SK-N-SH (cell line): ENCODE measurements at regions not wholly inside any gene's neighbourhood (a gene's known extent, or its start where the extent isn't known, plus 50 kb on each side); places are given as distances from the start of the nearest gene placed in this dataset.

Source experiments
- CTCF ChIA-PET: fragments of 300-600, 350-600 bp; formaldehyde crosslinking; extraction: SDS; loops from one replicate; lab custom pipeline; 2021; lab: Yijun Ruan, JAX
- POLR2A ChIA-PET: fragments of 350-600 bp; sonication (Branson Sonifier 250); formaldehyde crosslinking; extraction: SDS; loops from one replicate; lab custom pipeline; 2020; ENCODE audit warnings: antibody characterized with exemption, inconsistent platforms; lab: Yijun Ruan, JAX
- DNase-seq: peaks from one replicate; pipeline ENCODE4 v3.0.0; 2012
- H2AFZ ChIP-seq: fragments of 200-600 bp; sonication (generic); 2 replicates; pipeline ENCODE4 v1.8.1; 2016; ENCODE audit warnings: antibody characterized with exemption, mild to moderate bottlenecking, low read depth
- H3F3A ChIP-seq: fragments of 200-600 bp; sonication (generic); replicated peaks from 2 replicates; pipeline ENCODE3; 2016; ENCODE audit warnings: antibody characterized with exemption, mild to moderate bottlenecking; ENCODE audit not compliant: insufficient read depth
- H3K27ac ChIP-seq, 2 experiments: fragments of 200-500 bp in 1 of 2; fragments of 200-600 bp in 1 of 2; sonication (Bioruptor generic) in 1 of 2; sonication (generic), shearing (Covaris generic) in 1 of 2; 2 replicates each; pipeline versions ENCODE4 v1.5.1 to v1.6.1; 2014 to 2016; ENCODE audit warnings: low read depth in 2 of 2, inconsistent platforms in 1 of 2, low read length in 1 of 2, mild to moderate bottlenecking in 1 of 2, mixed read lengths in 1 of 2
- H3K27me3 ChIP-seq: fragments of 200-600 bp; sonication (generic), shearing (Covaris generic); 2 replicates; pipeline ENCODE4 v1.6.1; 2016; ENCODE audit warnings: mixed run types; ENCODE audit not compliant: insufficient read depth
- H3K36me3 ChIP-seq, 2 experiments: fragments of 200-500 bp in 1 of 2; fragments of 200-600 bp in 1 of 2; sonication (Bioruptor generic) in 1 of 2; sonication (generic) in 1 of 2; replicated peaks in 1 of 2; 2 replicates each; pipeline versions ENCODE3 to v1.5.1; 2014 to 2016; ENCODE audit warnings: low read length in 1 of 2, mild to moderate bottlenecking in 1 of 2; ENCODE audit not compliant: insufficient read depth in 2 of 2, control insufficient read depth in 1 of 2
- H3K4me1 ChIP-seq, 2 experiments: fragments of 200-500 bp in 1 of 2; fragments of 200-600 bp in 1 of 2; sonication (Bioruptor generic) in 1 of 2; sonication (generic), shearing (Covaris generic) in 1 of 2; 2 replicates each; pipeline versions ENCODE4 v1.5.1 to v1.6.1; 2014 to 2016; ENCODE audit warnings: low read depth in 1 of 2, low read length in 1 of 2, mixed run types in 1 of 2; ENCODE audit not compliant: insufficient read depth in 2 of 2, control insufficient read depth in 1 of 2
- H3K4me2 ChIP-seq: fragments of 200-600 bp; sonication (generic), shearing (Covaris generic); 2 replicates; pipeline ENCODE4 v1.6.1; 2017; ENCODE audit warnings: mixed run types
- H3K4me3 ChIP-seq, 2 experiments: fragments of 200-500 bp in 1 of 2; fragments of 200-600 bp in 1 of 2; sonication (Bioruptor generic) in 1 of 2; sonication (generic), shearing (Covaris generic) in 1 of 2; 2 replicates each; pipeline versions ENCODE4 v1.5.1 to v1.8.1; 2014 to 2016; ENCODE audit warnings: low read depth in 2 of 2, inconsistent platforms in 1 of 2, low read length in 1 of 2, mild to moderate bottlenecking in 1 of 2, mixed read lengths in 1 of 2, moderate library complexity in 1 of 2
- H3K79me2 ChIP-seq: fragments of 200-600 bp; sonication (generic); 2 replicates; pipeline ENCODE4 v1.8.1; 2017; ENCODE audit warnings: mild to moderate bottlenecking; ENCODE audit not compliant: insufficient read depth
- H3K9ac ChIP-seq: fragments of 200-600 bp; sonication (generic); 2 replicates; pipeline ENCODE4 v1.6.1; 2017; ENCODE audit warnings: mixed run types
- H3K9me2 ChIP-seq: fragments of 200-600 bp; sonication (generic); 2 replicates; pipeline ENCODE4 v1.6.1; 2017; ENCODE audit warnings: mixed run types
- H3K9me3 ChIP-seq: fragments of 200-600 bp; sonication (generic); 2 replicates; pipeline ENCODE4 v1.6.1; 2017; ENCODE audit warnings: mixed run types, mild to moderate bottlenecking, moderate library complexity
- H4K20me1 ChIP-seq: fragments of 200-600 bp; sonication (generic); 2 replicates; pipeline ENCODE4 v1.6.1; 2017; ENCODE audit warnings: mild to moderate bottlenecking, mixed run types; ENCODE audit not compliant: insufficient read depth
- CTCF ChIP-seq: fragments of 200-600 bp; sonication (generic); IDR thresholded peaks from 2 replicates; pipeline ENCODE4 v1.6.1; 2017; ENCODE audit warnings: antibody characterized with exemption, mild to moderate bottlenecking, moderate library complexity
- FOXM1 ChIP-seq: IDR thresholded peaks from 2 replicates; pipeline ENCODE4 v1.4.0; 2012; ENCODE audit warnings: low read depth, mild to moderate bottlenecking
- JUND ChIP-seq: IDR thresholded peaks from 2 replicates; pipeline ENCODE4 v1.4.0; 2012
- MXI1 ChIP-seq: IDR thresholded peaks from 2 replicates; pipeline ENCODE4 v1.6.1; 2012; ENCODE audit warnings: mild to moderate bottlenecking, low read depth, low read length, improper control_type of control experiment
- PBX3 ChIP-seq: IDR thresholded peaks from 2 replicates; pipeline ENCODE4; 2012
- RCOR1 ChIP-seq: fragments of 150-350 bp; IDR thresholded peaks from 2 replicates; pipeline ENCODE4 v1.6.1; 2017; ENCODE audit warnings: antibody characterized with exemption, low read length
- RFX5 ChIP-seq: IDR thresholded peaks from 2 replicates; pipeline ENCODE4 v1.6.1; 2012; ENCODE audit warnings: mild to moderate bottlenecking, improper control_type of control experiment, low read length
- RXRA ChIP-seq: IDR thresholded peaks from 2 replicates; pipeline ENCODE4 v1.4.0; 2012; ENCODE audit warnings: low read depth, mild to moderate bottlenecking, borderline replicate concordance
- USF2 ChIP-seq: fragments of 150-350 bp; IDR thresholded peaks from 2 replicates; pipeline ENCODE4 v1.6.1; 2017; ENCODE audit warnings: antibody characterized with exemption, low read length, low read depth, borderline replicate concordance
- WGBS: methylation state at CpG from one replicate; pipeline ENCODE4 v1.1.6; 2017; ENCODE audit warnings: low lambda C conversion rate; 5-methylcytosine and 5-hydroxymethylcytosine counted together
- TF ChIP-seq, protein P1 (sequence below): IDR thresholded peaks from 2 replicates; pipeline ENCODE4 v1.4.0; 2012; ENCODE audit warnings: low read depth, borderline replicate concordance

DNA sequence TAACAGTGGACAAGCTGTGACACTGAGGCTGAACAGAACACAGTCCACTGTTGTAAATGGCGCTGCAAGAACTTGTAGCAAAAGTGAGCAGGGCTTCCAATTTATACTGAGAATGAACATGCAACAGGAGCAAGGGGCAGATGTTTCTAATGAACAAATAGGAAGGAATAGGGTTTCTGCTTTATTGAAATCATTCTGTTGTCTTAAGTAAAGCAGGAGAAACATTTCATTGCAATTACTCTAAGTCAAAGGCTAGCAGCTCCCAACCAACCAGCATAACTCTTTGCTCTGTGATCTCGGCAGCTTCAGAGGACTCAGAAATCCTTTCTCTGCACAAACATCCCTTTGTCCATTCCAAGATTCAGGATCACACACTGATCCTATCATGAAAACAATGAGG lies 236.2 kb upstream of the PRSS58 start:
- CTCF ChIA-PET, result interaction anchor here (1.0 to 10.5 kb wide), 8 partner anchors 10 to 721 kb away, joined by 3 to 174 read pairs (median 5); no protein-coding TSS in a partner anchor
- H3K4me3 ChIP-seq, result no peak overlapping the region
- H3K4me2 ChIP-seq, result no peak overlapping the region
- H3K79me2 ChIP-seq, result no peaks in the 10 kb centered on the region
- H3K9ac ChIP-seq, result no peak overlapping the region
- 37% methylated on average over 2 of the region's 2 CpGs for WGBS
- no peak for TF ChIP-seq JUND
- TF ChIP-seq RCOR1, result no peak
- no peak for TF ChIP-seq RFX5
- TF ChIP-seq, protein P1, sequence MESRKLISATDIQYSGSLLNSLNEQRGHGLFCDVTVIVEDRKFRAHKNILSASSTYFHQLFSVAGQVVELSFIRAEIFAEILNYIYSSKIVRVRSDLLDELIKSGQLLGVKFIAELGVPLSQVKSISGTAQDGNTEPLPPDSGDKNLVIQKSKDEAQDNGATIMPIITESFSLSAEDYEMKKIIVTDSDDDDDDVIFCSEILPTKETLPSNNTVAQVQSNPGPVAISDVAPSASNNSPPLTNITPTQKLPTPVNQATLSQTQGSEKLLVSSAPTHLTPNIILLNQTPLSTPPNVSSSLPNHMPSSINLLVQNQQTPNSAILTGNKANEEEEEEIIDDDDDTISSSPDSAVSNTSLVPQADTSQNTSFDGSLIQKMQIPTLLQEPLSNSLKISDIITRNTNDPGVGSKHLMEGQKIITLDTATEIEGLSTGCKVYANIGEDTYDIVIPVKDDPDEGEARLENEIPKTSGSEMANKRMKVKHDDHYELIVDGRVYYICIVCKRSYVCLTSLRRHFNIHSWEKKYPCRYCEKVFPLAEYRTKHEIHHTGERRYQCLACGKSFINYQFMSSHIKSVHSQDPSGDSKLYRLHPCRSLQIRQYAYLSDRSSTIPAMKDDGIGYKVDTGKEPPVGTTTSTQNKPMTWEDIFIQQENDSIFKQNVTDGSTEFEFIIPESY, result no peak
- TF ChIP-seq MXI1, result no peak
- TF ChIP-seq FOXM1, result no peak
- H3K9me3 ChIP-seq, result no peaks in the 10 kb centered on the region
- no peaks in the 10 kb centered on the region for H3K36me3 ChIP-seq
- no peak overlapping the region for H2AFZ ChIP-seq
- POLR2A ChIA-PET, result no interaction called here
- H3K27me3 ChIP-seq, result peaks cover 21% of the 10 kb centered on the region; the same call in 1 of the 2 replicates
- H4K20me1 ChIP-seq, result no peaks in the 10 kb centered on the region
- DNase-seq, result no peak
- H3K4me1 ChIP-seq, result peaks cover 0 to 3% of the 10 kb centered on the region in 2 experiments; a peak in 1 of 4 replicates
- H3K9me2 ChIP-seq, result no peaks in the 10 kb centered on the region
- H3F3A ChIP-seq, result no peaks in the 10 kb centered on the region
- no peak overlapping the region for H3K27ac ChIP-seq

DNA sequence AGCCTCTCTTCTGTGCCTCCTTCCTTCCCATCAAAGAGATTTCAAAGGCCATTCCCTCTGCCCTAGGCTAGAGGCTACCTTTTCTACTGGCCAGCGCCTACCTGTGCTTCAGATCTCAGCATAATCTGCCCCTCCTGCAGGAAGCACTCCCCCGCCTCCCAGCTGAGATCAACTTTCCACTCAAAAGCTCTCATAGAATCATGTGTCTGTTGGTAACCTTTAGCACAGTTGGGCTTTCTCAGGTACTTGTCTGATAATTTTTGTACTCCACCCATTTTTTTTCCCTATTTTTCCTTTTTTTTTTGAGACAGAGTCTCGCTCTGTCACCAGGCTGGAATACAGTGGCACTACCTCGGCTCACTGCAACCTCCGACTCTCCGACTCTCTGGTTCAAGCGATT lies 231.0 kb upstream of the PRSS58 start:
- Histone ChIP-seq H3K36me3 (no peaks in the 10 kb centered on the region), H3K4me3 (no peak overlapping the region), H3K79me2 (no peaks in the 10 kb centered on the region), H3F3A (no peaks in the 10 kb centered on the region), H3K27ac (no peak overlapping the region), H3K9ac (no peak overlapping the region), H3K27me3 (peaks cover 15% of the 10 kb centered on the region; the same call in 1 of the 2 replicates), H3K4me1 (peaks cover 0 to 2% of the 10 kb centered on the region in 2 experiments; a peak in 1 of 4 replicates), H4K20me1 (no peaks in the 10 kb centered on the region), H3K9me2 (no peaks in the 10 kb centered on the region), H3K9me3 (no peaks in the 10 kb centered on the region), H2AFZ (no peak overlapping the region), H3K4me2 (no peak overlapping the region)
- ChIA-PET CTCF (interaction anchor here (1.5 to 13.5 kb wide), 8 partner anchors 9 to 223 kb away, joined by 3 to 174 read pairs (median 6); no protein-coding TSS in a partner anchor), POLR2A (no interaction called here)
- DNase-seq, result no peak
- 65% methylated on average over 7 of the region's 7 CpGs for WGBS
- no peak for TF ChIP-seq RXRA
- no peak for TF ChIP-seq PBX3
- TF ChIP-seq USF2, result no peak
- no peak for TF ChIP-seq CTCF
